ENCODE measurements at regions not wholly inside any gene's neighbourhood (a gene's known extent, or its start where the extent isn't known, plus 50 kb on each side); places are given as distances from the start of the nearest gene placed in this dataset.

DNA sequence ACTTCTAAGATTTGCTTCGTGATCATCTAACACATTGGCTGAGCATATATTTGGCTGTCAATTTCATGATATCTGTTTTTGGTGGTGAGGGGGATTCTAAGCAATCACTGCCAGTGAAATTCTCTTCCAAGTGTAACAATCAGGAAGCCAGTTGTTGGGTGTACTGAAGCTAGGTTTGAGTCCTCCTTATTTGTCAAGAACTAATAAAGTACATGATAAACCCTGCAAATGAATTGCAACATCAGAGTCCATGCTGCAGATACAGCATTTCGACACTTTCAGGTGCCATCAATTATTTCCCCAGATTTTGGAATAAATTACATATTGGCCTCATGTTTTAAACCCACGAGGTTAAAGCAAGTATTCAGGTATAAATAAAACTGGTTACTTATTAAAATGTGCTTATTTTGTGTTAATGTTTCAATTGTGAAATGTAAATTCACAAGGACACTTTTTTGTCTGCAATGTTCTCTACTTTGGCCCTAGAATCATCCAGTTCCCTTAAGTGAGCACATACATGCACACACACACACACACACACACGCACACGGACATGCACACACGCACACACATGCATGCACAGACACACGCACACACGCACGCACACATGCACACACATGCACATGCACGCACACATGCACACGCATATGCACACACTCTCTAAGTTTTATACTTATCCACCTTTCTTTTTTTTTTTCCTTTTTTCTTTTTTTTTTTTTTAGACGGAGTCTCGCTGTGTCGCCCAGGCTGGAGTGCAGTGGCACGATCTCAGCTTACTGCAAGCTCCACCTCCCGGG is 510.2 kb upstream of the KLF6 start:
- DNase-seq (ENCODE audit: low read depth) = no peak
- no peak overlapping the region for H3K4me3 ChIP-seq (ENCODE audit: low read depth, low read length)
- no peak for TF ChIP-seq CTCF (IDR thresholded peaks at IDR 0.05; ENCODE audit: insufficient read depth, low read length)

DNA sequence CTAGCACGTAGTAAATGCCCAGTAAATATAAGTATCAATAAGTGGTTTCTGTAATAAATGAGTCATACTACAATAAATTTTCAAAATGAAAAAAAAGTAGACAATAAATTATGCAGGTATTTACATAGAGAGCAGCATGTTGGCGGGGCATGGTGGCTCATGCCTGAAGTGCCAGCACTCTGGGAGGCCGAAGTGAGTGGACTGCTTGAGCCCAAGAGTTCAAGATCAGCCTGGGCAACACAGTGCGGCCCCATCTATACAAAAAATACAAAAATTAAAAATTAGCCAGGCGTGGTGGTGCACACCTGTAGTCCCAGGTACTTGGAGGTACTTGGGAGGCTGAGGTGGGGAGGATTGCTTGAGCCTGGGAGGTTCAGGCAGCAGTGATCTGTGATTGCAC is 509.3 kb upstream of the KLF6 start:
- DNase-seq (ENCODE audit: low read depth) = no peak
- no peak for TF ChIP-seq CTCF (IDR thresholded peaks at IDR 0.05; ENCODE audit: insufficient read depth, low read length)
- no peak overlapping the region for H3K4me3 ChIP-seq (ENCODE audit: low read depth, low read length)

GRCh38 chr10:4291990-4292389 is 507.0 kb upstream of the KLF6 start:
- no peak overlapping the region for H3K4me3 ChIP-seq (ENCODE audit: low read depth, low read length)
- TF ChIP-seq CTCF (IDR thresholded peaks at IDR 0.05; ENCODE audit: insufficient read depth, low read length) = no peak
- DNase-seq (ENCODE audit: low read depth) = peak; percentile 19

- TF ChIP-seq CTCF (IDR thresholded peaks at IDR 0.05; ENCODE audit: insufficient read depth, low read length) = no peak
- H3K4me3 ChIP-seq (ENCODE audit: low read depth, low read length) = no peak overlapping the region
- no peak for DNase-seq (ENCODE audit: low read depth)
These were observed 500.1 kb upstream of the KLF6 start for GRCh38 chr10:4285121-4285520.

DNA sequence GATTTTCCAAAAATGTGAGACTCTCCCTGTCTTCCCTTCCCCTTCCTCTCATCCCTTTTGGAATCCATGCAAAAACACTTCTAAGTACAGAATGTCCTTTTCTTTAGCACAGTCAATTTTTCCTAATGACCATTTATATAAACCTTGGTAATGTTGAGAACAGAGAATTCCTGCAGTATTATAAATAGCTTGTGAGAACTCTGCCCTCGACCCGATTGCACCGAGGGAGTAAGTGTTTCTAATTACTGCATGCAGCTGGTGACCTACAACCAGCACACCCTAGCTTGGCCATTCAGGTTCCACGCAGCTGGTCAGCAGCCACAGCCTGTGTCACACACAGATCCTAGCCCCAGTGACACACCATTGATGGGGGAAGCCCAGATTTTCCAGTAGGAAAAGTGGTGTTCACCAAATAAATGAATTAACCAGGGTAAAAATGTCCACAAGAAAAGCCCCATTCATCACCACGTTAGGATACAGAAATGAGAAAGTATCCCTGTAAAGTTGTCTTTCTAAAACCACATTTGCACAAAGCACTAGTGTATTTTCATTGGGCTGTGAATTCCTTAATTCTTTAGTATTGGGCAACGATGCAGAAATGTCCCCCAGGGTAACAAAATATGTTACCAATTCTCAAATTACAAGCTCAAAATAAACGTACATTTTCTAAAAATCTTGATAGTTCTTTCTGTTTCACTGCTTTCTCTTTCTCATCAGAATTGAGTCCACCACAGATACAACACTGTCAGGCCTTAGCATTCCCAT is 499.0 kb upstream of the KLF6 start:
- peak; percentile 63 for DNase-seq (ENCODE audit: low read depth)
- no peak for TF ChIP-seq CTCF (IDR thresholded peaks at IDR 0.05; ENCODE audit: insufficient read depth, low read length)
- H3K4me3 ChIP-seq (ENCODE audit: low read depth, low read length) = no peak overlapping the region

DNA sequence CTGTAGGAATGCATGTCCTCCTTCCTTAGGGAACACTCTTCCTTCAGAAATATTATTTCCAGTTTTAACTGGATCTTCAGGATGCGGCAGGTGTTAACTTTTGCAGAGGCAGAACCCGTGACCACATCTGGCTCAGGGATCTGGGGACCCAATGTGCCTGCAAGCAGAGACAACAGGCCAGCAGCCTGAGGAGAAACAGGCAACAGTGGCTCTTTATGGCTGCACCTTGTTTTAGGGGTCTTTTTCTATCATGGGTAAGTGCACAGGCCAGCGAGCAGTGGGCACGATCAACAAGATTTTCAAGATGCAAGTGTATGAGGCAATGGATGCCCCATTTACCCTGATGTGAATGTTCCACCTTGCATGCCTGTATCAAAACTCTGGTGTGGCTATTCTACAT is 497.5 kb upstream of the KLF6 start:
- H3K4me3 ChIP-seq (ENCODE audit: low read depth, low read length) = no peak overlapping the region
- DNase-seq (ENCODE audit: low read depth) = no peak
- no peak for TF ChIP-seq CTCF (IDR thresholded peaks at IDR 0.05; ENCODE audit: insufficient read depth, low read length)

Measured in fibroblast of the aortic adventitia (primary cell).